GM19455 (cell line): ENCODE measurements at regions not wholly inside any gene's neighbourhood (a gene's known extent, or its start where the extent isn't known, plus 50 kb on each side); places are given as distances from the start of the nearest gene placed in this dataset.

Experiments used
- ATAC-seq: cut with Tn5 transposase; IDR thresholded peaks from one replicate; pipeline ENCODE4 v1.9.1; 2021; ENCODE audit not compliant: unreplicated experiment

- ATAC-seq: no peak
Measured at GRCh38 chr2:134109725-134110124, 144.1 kb upstream of the MGAT5 start.

- no peak for ATAC-seq
Measured at GRCh38 chr2:134110532-134110931, 143.3 kb upstream of the MGAT5 start.

- no peak for ATAC-seq
Measured at GRCh38 chr2:134117676-134118075, 136.2 kb upstream of the MGAT5 start.

GRCh38 chr2:134118279-134119116 lies 135.4 kb upstream of the MGAT5 start:
- ATAC-seq: peak; percentile 41

- peak; percentile 12 for ATAC-seq
Measured at GRCh38 chr2:134119117-134119712, 134.7 kb upstream of the MGAT5 start.

GRCh38 chr2:134119713-134120405 lies 134.0 kb upstream of the MGAT5 start:
- peak; percentile 63 for ATAC-seq

- peak; percentile 5 for ATAC-seq
Measured at GRCh38 chr2:134120406-134120732, 133.5 kb upstream of the MGAT5 start.

GRCh38 chr2:134120733-134121630 lies 132.9 kb upstream of the MGAT5 start:
- peak; percentile 50 for ATAC-seq

- ATAC-seq: no peak
Measured at GRCh38 chr2:134122610-134123009, 131.3 kb upstream of the MGAT5 start.

- ATAC-seq: no peak
Measured at GRCh38 chr2:134123332-134123731, 130.5 kb upstream of the MGAT5 start.

- no peak for ATAC-seq
Measured at GRCh38 chr2:134124047-134124753, 129.7 kb upstream of the MGAT5 start.

GRCh38 chr2:134127496-134127895 lies 126.4 kb upstream of the MGAT5 start:
- peak; percentile 73 for ATAC-seq

GRCh38 chr2:134128746-134129145 lies 125.1 kb upstream of the MGAT5 start:
- ATAC-seq: no peak

- no peak for ATAC-seq
Measured at GRCh38 chr2:134129900-134130537, 123.9 kb upstream of the MGAT5 start.

GRCh38 chr2:134131681-134132489 lies 122.0 kb upstream of the MGAT5 start:
- ATAC-seq: no peak

GRCh38 chr2:134132490-134132857 lies 121.4 kb upstream of the MGAT5 start:
- ATAC-seq: no peak

GRCh38 chr2:134133622-134134312 lies 120.1 kb upstream of the MGAT5 start:
- no peak for ATAC-seq

GRCh38 chr2:134134313-134134706 lies 119.6 kb upstream of the MGAT5 start:
- ATAC-seq: no peak

GRCh38 chr2:134134827-134135226 lies 119.0 kb upstream of the MGAT5 start:
- no peak for ATAC-seq
